ENCODE measurements at regions not wholly inside any gene's neighbourhood (a gene's known extent, or its start where the extent isn't known, plus 50 kb on each side); places are given as distances from the start of the nearest gene placed in this dataset.

GRCh38 chr7:86964973-86965726 is 94.3 kb downstream of the ELAPOR2 start:
- no peaks in the 10 kb centered on the region for H3K27me3 ChIP-seq (ENCODE audit: control insufficient read depth in 5 of 5, insufficient read depth in 4 of 5, low read length in 5 of 5)
- no peak overlapping the region for H3K27ac ChIP-seq (ENCODE audit: low read depth, low read length)
- no peaks in the 10 kb centered on the region for H3K9me3 ChIP-seq (ENCODE audit: control insufficient read depth in 5 of 5, low read length in 5 of 5)
- H3K36me3 ChIP-seq (ENCODE audit: control insufficient read depth in 5 of 5, insufficient read depth in 5 of 5, low read length in 5 of 5): peaks cover 0 to 3% (median 0%) of the 10 kb centered on the region in 5 donors
- H3K4me1 ChIP-seq (ENCODE audit: control insufficient read depth in 5 of 5, insufficient read depth in 5 of 5, low read length in 5 of 5): peaks cover 0 to 8% (median 2%) of the 10 kb centered on the region in 5 donors
- H3K9ac ChIP-seq (ENCODE audit: low read length in 5 of 5): no peak overlapping the region
- no peak overlapping the region for H3K4me3 ChIP-seq (ENCODE audit: low read depth in 1 of 5, low read length in 5 of 5)

GRCh38 chr7:86963599-86964230 is 95.7 kb downstream of the ELAPOR2 start:
- Histone ChIP-seq H3K9ac (ENCODE audit: low read length in 5 of 5) (no peak overlapping the region), H3K27ac (ENCODE audit: low read depth, low read length) (no peak overlapping the region), H3K4me3 (ENCODE audit: low read depth in 1 of 5, low read length in 5 of 5) (no peak overlapping the region), H3K36me3 (ENCODE audit: control insufficient read depth in 5 of 5, insufficient read depth in 5 of 5, low read length in 5 of 5) (peaks cover 0 to 3% (median 0%) of the 10 kb centered on the region in 5 donors), H3K4me1 (ENCODE audit: control insufficient read depth in 5 of 5, insufficient read depth in 5 of 5, low read length in 5 of 5) (peaks cover 0 to 8% (median 0%) of the 10 kb centered on the region in 5 donors), H3K27me3 (ENCODE audit: control insufficient read depth in 5 of 5, insufficient read depth in 4 of 5, low read length in 5 of 5) (no peaks in the 10 kb centered on the region), H3K9me3 (ENCODE audit: control insufficient read depth in 5 of 5, low read length in 5 of 5) (peaks cover 0 to 7% (median 0%) of the 10 kb centered on the region in 5 donors)

- H3K9ac ChIP-seq (ENCODE audit: low read length in 5 of 5): no peak overlapping the region
- H3K36me3 ChIP-seq (ENCODE audit: control insufficient read depth in 5 of 5, insufficient read depth in 5 of 5, low read length in 5 of 5): peaks cover 0 to 3% (median 0%) of the 10 kb centered on the region in 5 donors
- peaks cover 0 to 8% (median 0%) of the 10 kb centered on the region in 5 donors for H3K4me1 ChIP-seq (ENCODE audit: control insufficient read depth in 5 of 5, insufficient read depth in 5 of 5, low read length in 5 of 5)
- no peaks in the 10 kb centered on the region for H3K27me3 ChIP-seq (ENCODE audit: control insufficient read depth in 5 of 5, insufficient read depth in 4 of 5, low read length in 5 of 5)
- no peak overlapping the region for H3K27ac ChIP-seq (ENCODE audit: low read depth, low read length)
- peaks cover 0 to 7% (median 0%) of the 10 kb centered on the region in 5 donors for H3K9me3 ChIP-seq (ENCODE audit: control insufficient read depth in 5 of 5, low read length in 5 of 5)
- H3K4me3 ChIP-seq (ENCODE audit: low read depth in 1 of 5, low read length in 5 of 5): no peak overlapping the region
Measured at GRCh38 chr7:86962623-86963022, 96.8 kb downstream of the ELAPOR2 start.

GRCh38 chr7:86961686-86962085 is 97.8 kb downstream of the ELAPOR2 start:
- Histone ChIP-seq H3K36me3 (ENCODE audit: control insufficient read depth in 5 of 5, insufficient read depth in 5 of 5, low read length in 5 of 5) (peaks cover 0 to 3% (median 0%) of the 10 kb centered on the region in 5 donors), H3K4me3 (ENCODE audit: low read depth in 1 of 5, low read length in 5 of 5) (no peak overlapping the region), H3K9ac (ENCODE audit: low read length in 5 of 5) (no peak overlapping the region), H3K9me3 (ENCODE audit: control insufficient read depth in 5 of 5, low read length in 5 of 5) (peaks cover 0 to 7% (median 0%) of the 10 kb centered on the region in 5 donors), H3K27ac (ENCODE audit: low read depth, low read length) (no peak overlapping the region), H3K4me1 (ENCODE audit: control insufficient read depth in 5 of 5, insufficient read depth in 5 of 5, low read length in 5 of 5) (peaks cover 0 to 8% (median 0%) of the 10 kb centered on the region in 5 donors), H3K27me3 (ENCODE audit: control insufficient read depth in 5 of 5, insufficient read depth in 4 of 5, low read length in 5 of 5) (no peaks in the 10 kb centered on the region)

- H3K9me3 ChIP-seq (ENCODE audit: control insufficient read depth in 5 of 5, low read length in 5 of 5): peaks cover 0 to 7% (median 0%) of the 10 kb centered on the region in 5 donors
- H3K4me1 ChIP-seq (ENCODE audit: control insufficient read depth in 5 of 5, insufficient read depth in 5 of 5, low read length in 5 of 5): no peaks in the 10 kb centered on the region
- no peak overlapping the region for H3K4me3 ChIP-seq (ENCODE audit: low read depth in 1 of 5, low read length in 5 of 5)
- H3K9ac ChIP-seq (ENCODE audit: low read length in 5 of 5): no peak overlapping the region
- no peaks in the 10 kb centered on the region for H3K27me3 ChIP-seq (ENCODE audit: control insufficient read depth in 5 of 5, insufficient read depth in 4 of 5, low read length in 5 of 5)
- no peak overlapping the region for H3K27ac ChIP-seq (ENCODE audit: low read depth, low read length)
- peaks cover 0 to 3% (median 0%) of the 10 kb centered on the region in 5 donors for H3K36me3 ChIP-seq (ENCODE audit: control insufficient read depth in 5 of 5, insufficient read depth in 5 of 5, low read length in 5 of 5)
Measured at GRCh38 chr7:86958380-86958779, 101.1 kb downstream of the ELAPOR2 start.

- H3K27ac ChIP-seq (ENCODE audit: low read depth, low read length): no peak overlapping the region
- H3K4me1 ChIP-seq (ENCODE audit: control insufficient read depth in 5 of 5, insufficient read depth in 5 of 5, low read length in 5 of 5): no peaks in the 10 kb centered on the region
- peaks cover 0 to 7% (median 0%) of the 10 kb centered on the region in 5 donors for H3K9me3 ChIP-seq (ENCODE audit: control insufficient read depth in 5 of 5, low read length in 5 of 5)
- H3K36me3 ChIP-seq (ENCODE audit: control insufficient read depth in 5 of 5, insufficient read depth in 5 of 5, low read length in 5 of 5): peaks cover 0 to under 1% (median 0%) of the 10 kb centered on the region in 5 donors
- no peak overlapping the region for H3K4me3 ChIP-seq (ENCODE audit: low read depth in 1 of 5, low read length in 5 of 5)
- no peaks in the 10 kb centered on the region for H3K27me3 ChIP-seq (ENCODE audit: control insufficient read depth in 5 of 5, insufficient read depth in 4 of 5, low read length in 5 of 5)
- H3K9ac ChIP-seq (ENCODE audit: low read length in 5 of 5): no peak overlapping the region
Measured at GRCh38 chr7:86956567-86956966, 102.9 kb downstream of the ELAPOR2 start.

- H3K9me3 ChIP-seq (ENCODE audit: control insufficient read depth in 5 of 5, low read length in 5 of 5): peaks cover 0 to 7% (median 0%) of the 10 kb centered on the region in 5 donors
- H3K27me3 ChIP-seq (ENCODE audit: control insufficient read depth in 5 of 5, insufficient read depth in 4 of 5, low read length in 5 of 5): no peaks in the 10 kb centered on the region
- H3K4me3 ChIP-seq (ENCODE audit: low read depth in 1 of 5, low read length in 5 of 5): no peak overlapping the region
- no peaks in the 10 kb centered on the region for H3K36me3 ChIP-seq (ENCODE audit: control insufficient read depth in 5 of 5, insufficient read depth in 5 of 5, low read length in 5 of 5)
- no peak overlapping the region for H3K27ac ChIP-seq (ENCODE audit: low read depth, low read length)
- no peak overlapping the region for H3K9ac ChIP-seq (ENCODE audit: low read length in 5 of 5)
- no peaks in the 10 kb centered on the region for H3K4me1 ChIP-seq (ENCODE audit: control insufficient read depth in 5 of 5, insufficient read depth in 5 of 5, low read length in 5 of 5)
Measured at GRCh38 chr7:86955895-86956503, 103.5 kb downstream of the ELAPOR2 start.

GRCh38 chr7:86954971-86955370 is 104.5 kb downstream of the ELAPOR2 start:
- Histone ChIP-seq H3K27ac (ENCODE audit: low read depth, low read length) (no peak overlapping the region), H3K27me3 (ENCODE audit: control insufficient read depth in 5 of 5, insufficient read depth in 4 of 5, low read length in 5 of 5) (no peaks in the 10 kb centered on the region), H3K9me3 (ENCODE audit: control insufficient read depth in 5 of 5, low read length in 5 of 5) (peaks cover 0 to 7% (median 0%) of the 10 kb centered on the region in 5 donors), H3K36me3 (ENCODE audit: control insufficient read depth in 5 of 5, insufficient read depth in 5 of 5, low read length in 5 of 5) (no peaks in the 10 kb centered on the region), H3K9ac (ENCODE audit: low read length in 5 of 5) (no peak overlapping the region), H3K4me3 (ENCODE audit: low read depth in 1 of 5, low read length in 5 of 5) (no peak overlapping the region), H3K4me1 (ENCODE audit: control insufficient read depth in 5 of 5, insufficient read depth in 5 of 5, low read length in 5 of 5) (no peaks in the 10 kb centered on the region)

GRCh38 chr7:86953653-86954336 is 105.7 kb downstream of the ELAPOR2 start:
- Histone ChIP-seq H3K27me3 (ENCODE audit: control insufficient read depth in 5 of 5, insufficient read depth in 4 of 5, low read length in 5 of 5) (no peaks in the 10 kb centered on the region), H3K9ac (ENCODE audit: low read length in 5 of 5) (no peak overlapping the region), H3K36me3 (ENCODE audit: control insufficient read depth in 5 of 5, insufficient read depth in 5 of 5, low read length in 5 of 5) (no peaks in the 10 kb centered on the region), H3K4me1 (ENCODE audit: control insufficient read depth in 5 of 5, insufficient read depth in 5 of 5, low read length in 5 of 5) (no peaks in the 10 kb centered on the region), H3K27ac (ENCODE audit: low read depth, low read length) (no peak overlapping the region), H3K9me3 (ENCODE audit: control insufficient read depth in 5 of 5, low read length in 5 of 5) (no peaks in the 10 kb centered on the region), H3K4me3 (ENCODE audit: low read depth in 1 of 5, low read length in 5 of 5) (no peak overlapping the region)
